OCI-M2 (cell line): ENCODE measurements at regions not wholly inside any gene's neighbourhood (a gene's known extent, or its start where the extent isn't known, plus 50 kb on each side); places are given as distances from the start of the nearest gene placed in this dataset.

Experiments used
- DNase-seq: peaks from one replicate; lab custom pipeline; 2025; ENCODE audit not compliant: unreplicated experiment; lab: John Stamatoyannopoulos, UW

DNA sequence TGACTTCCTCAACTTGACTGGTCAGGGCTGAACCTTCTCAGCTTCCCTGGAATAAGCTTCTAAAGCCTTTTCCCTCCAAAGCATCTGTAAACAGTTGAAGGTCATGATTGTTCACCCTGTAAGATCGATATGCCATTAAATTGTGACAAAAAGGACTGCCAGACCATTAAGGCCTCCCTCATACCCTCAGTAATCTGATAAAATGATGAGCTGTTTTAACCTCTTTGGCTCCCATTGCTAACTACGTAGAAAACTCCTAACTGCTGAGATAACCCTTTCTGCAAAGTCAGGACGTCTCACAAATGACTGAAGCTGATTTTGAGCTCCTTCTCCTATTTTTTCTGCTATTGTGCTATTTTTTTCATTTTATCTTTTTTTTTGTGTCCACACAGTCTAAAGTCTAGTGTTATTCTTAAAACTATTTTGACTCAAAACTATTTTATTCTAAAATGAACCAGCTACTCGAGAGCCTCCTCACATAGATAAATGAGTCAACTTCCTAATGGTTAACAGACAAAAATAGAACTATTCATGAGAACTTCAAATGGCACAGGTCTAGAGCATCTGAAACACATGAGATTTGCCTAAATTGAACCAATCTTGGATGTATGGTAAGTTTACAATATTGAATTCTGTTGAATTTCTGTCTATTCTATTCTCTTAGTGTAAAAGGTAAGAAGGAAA is 395.6 kb upstream of the TLE4 start:
- no peak for DNase-seq

DNA sequence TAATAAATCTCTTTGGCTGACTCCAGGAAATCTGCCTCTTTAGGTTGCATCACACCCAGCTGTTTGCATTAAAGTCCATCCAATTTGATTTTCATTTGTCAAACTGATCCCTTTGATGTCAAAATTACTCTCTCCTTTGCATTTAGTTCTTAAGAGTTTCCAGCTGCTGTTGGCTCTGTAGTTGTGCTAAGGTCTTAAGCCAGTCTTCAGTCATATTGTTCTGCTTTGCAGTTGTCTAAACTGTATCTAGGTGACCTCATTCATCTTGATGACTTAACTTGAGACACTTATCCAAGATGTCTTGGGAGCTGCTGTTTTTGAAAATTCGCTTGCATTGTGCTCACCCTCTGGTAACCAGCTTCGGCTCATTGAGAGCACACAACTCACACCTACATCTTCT is 386.9 kb upstream of the TLE4 start:
- no peak for DNase-seq

DNA sequence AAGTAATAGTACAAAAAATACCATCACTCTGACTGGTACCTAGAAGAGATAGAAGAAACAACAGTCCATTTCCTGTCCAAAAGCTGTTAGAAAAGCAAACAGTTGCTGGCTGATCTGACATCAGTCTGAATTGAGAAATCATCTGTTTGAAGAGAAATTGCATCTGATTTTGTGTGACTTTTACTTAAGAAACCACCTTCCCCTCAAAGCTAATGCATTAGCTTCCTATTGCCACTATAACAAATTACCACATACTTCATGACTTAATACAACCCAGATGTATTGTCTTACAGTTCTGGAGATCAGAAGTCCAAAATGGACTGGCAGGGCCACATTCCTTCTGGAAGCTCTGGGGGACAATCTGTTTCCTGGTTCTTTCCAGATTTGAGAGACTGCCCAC is 385.9 kb upstream of the TLE4 start:
- DNase-seq, result no peak

DNA sequence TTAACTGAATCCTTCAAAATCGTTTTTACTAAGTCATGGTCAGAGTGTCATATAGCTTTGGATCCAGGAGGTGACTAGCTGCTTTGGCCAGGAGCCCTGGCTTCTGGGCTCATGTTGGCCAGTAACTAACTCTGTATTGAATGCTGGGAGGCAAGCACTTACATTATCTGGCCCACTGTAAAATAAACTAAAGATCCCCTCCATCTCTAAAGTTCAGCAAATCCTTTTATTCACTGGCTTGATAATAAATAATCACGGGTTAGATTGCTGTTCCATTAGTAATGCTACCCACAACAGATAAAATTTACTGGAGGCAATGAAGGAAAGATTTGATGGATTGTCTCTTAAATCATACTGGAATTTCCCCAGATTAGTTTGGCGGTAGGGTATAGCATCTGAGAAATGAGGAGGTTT is 382.2 kb upstream of the TLE4 start:
- no peak for DNase-seq

DNA sequence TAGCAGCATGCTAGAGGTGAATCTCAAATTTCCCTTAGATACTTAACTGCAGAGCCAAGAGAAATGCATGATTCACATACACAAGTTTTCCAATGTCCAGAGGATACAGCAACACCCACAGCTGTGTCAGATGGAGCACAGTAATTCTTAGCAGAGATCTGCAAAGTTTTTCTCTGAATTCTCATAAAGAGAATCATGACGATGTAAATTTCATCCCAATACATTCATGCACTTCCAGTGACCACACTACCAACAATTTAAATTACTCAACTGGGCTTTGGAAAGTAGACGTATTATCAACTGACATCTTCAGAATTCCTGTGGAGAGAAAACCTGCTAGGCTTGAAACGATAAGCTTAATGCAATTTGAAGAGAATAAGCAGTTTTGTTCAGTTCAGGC is 378.8 kb upstream of the TLE4 start:
- DNase-seq, result no peak

DNA sequence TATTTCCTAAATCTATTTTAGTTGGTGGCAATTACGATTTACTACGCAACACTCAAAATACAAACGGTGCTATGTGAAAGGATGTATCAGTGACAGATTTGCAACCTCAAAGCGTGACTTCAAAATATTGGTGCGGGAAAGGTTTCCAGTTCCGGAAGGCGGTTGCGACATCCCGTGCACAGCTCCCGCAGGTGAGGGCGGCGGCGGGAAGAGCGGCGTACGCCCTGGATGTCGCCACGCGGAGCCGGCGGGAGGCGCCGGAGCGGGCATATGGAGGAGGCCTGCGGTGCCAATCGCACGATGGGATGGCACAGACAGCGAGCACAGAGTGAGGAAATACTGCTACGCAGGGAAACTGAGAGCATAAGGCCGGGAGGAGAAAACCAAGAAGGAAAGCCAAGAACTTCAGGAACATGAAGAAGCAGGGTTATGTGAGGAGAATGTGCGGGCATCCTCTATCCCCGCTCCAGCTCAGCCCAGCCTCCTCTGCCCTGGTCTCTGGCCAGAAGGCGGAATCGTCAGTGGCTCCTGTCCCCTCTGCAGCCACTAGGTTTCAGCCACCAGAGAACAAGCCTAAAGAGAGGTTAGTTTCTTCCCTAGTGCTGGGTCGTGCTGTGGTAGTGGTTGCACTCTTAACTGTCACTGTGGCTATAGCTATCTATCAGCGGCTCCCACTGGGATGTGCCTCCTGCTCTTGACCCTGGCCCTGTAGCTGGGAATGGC is 378.1 kb upstream of the TLE4 start:
- no peak for DNase-seq

DNA sequence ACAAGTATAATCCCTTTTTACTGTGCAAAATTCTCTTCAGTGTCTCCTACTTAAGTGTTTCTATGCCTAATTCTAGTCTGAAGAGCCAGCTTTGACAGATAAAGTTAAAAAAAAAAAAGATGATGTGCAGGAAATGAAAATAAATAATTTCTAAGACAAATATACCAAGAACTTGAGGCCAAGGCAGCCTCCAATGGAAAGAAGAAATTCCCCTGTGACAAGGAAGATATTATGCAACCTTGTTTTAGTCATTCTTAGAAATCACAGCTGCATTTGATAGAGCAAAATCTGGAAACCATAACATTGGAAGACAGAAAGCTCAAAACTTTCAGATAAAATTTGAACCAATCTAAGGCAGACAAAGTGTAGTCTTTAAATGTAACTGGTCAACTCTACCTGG is 375.9 kb upstream of the TLE4 start:
- DNase-seq, result no peak

DNA sequence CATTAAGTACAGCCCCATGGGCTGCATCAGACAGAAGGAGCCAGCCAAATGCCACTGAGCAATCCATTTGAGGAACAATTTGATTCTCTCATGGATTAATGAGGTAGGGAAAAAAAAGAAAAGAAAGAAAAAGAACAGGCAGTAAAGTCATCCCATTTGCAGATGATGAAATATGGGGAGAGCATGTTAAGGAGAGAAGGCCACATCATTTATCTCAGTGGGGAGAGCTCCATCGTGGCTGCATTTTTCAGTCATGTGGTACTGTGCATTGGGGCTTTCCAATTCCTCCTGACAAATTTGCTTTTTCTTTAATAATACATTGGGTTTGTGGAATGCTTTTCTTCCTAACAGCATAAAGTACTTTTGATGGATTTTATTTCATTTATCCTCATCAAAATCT is 375.2 kb upstream of the TLE4 start:
- no peak for DNase-seq

DNA sequence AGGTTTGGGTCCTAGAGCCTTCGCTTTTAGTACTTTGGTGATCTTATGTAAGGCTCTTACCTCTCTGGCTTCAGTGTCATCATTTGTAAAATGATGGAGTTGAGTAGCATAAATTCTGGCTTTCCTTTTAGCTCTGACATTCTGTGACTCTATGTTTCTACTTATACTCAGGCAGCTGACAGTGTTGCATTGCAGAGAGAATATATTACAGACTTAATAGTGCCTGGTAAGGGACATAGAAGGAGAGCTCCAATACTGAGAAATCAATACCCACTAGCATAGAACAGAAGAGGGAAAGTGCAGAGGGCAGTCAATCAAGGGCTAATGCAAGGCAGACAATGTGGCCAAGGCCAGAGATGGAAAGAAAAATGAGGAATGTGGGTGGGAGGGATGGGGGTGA is 371.4 kb upstream of the TLE4 start:
- DNase-seq, result no peak

DNA sequence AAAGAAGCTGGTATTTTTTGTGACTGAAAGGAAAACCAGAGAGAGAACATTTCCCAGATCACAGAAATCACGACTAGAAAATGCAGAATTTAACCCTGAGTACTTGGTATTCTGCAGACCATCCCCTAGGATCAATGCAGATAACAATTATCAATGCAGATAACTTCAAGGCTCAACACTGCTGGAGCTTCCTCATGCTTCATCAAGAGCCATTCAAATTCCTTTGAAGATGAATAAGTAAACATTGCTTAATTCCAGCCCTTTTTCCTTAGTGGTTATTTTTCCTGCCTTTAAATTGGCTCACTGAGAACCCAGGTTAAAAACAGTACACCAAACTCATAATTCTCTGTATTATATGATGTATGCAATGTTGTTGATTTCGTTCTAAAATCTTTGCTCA is 370.1 kb upstream of the TLE4 start:
- no peak for DNase-seq

DNA sequence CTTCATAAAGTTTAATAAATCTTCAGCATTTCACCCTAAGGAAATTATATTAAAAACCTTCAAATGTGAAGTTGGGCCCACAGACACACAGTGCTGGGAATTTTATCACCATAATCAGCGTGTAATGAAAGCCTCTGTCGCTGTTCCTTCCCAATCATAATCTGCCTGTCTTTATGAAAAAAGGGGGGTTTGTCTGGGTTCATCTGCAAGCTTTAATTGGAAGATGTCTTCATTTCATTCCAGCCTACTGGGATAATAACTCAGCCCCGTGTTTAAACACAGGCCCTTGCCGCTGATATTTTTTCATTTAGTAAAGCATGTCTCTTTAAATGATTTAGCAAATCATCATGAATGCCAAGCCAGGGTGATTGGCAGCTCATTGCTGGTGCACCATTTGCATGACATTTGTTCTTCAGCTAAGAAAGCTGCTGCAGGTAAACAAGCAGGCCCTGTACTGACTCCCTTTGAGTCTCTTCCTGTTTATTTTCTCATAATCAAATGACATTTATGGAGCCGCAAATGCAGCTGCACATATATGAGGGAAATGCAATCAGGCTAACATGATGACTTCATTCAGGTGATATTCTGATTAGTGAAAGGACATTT is 362.9 kb upstream of the TLE4 start:
- DNase-seq, result no peak

DNA sequence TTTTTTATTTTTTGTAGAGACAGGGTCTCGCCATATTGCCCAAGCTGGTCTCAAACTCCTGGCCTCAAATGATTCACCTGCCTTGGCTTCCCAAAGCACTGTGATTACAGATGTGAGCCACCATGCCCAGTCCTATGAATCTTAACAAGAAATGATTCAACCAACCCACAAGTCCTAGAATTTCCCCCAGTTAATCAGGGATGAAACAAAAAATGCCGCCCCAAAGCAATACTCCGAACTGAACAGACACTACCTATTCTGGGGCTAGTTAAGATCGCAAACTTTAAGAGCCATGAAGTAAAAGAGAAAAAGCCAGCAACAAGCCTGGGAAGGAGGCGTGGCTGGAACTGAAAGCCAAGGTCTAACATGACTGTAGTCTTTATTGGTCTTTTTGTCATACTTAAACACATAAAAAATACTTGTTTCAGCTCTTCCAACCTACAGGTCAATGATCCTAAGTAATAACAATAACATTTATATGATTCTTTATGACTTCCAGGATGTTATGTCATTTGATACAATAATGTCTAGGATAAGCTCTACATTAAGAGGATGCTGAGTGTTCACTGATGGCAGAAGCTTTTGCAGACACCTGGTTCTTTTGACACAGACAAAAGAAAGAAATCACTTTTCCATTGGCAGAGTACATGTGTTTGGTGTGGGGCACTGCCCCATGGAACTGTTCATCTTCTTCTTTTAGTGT is 361.1 kb upstream of the TLE4 start:
- no peak for DNase-seq

DNA sequence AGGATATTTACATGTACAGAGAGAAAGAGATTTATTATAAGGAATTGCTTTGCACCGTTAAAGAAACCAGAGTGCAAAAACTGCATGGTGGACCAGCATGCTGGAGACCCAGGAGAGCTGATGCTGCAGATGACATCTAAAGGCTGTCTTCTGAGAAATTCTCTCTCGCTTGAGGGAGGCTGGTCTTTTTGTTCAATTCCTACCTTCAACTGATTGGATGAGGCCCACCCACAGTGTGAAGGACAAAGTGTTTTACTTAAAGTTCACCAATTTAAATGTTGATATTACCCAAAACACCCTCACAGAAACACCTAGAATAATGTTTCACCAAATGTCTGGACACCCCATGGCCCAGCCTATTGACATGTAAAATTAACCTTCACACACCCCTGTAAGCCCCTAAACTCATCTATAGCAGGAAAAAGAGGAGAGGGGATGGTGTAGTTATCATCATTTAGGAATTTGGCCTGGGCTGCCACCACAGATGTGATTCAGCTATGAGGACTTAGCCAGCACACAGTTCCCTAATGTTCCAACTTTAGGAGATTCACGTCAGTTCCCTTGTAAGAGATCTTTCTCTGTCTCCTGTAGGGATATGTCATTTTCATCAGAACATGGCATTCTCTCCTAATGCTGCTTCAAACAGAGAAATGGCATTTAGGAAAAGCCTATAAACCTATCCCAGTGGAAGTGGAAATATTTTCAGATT is 358.2 kb upstream of the TLE4 start:
- no peak for DNase-seq

DNA sequence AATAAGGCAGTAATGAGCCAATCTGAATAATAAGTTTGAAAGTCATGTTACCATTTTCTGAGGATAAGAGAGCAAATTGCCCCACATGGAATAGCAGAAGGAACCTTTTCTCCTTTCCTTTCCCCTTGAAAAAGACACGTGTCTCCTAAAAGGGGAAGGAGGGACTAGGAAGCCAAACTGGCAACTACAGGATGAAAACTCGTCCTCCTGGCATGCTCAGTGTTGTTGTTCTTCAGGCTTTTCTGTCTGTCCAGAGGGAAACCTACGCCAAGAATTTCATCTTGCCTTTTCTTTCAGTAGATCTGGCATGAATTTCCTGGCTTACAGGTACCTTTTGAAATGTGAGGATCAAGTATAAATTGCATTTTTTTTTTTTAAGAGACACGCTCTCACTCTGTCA is 355.9 kb upstream of the TLE4 start:
- no peak for DNase-seq

DNA sequence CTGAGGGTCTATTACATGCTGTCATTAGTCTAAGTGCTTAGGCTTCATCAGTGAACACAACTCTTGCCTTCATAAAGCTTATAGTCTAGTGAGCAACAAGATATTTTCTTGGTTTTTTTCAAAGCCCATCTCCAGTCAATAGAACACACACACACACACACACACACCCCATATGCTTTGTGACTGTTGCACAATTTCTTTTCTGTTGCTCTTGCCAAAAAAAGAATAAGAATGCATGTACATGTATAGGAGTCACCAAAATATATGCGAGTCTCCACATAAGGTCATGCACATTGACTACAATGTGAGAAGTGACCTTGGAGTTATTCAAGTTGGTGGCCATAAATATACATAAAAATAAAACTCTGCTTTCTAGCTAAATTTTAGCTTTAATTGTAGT is 351.5 kb upstream of the TLE4 start:
- DNase-seq, result no peak

DNA sequence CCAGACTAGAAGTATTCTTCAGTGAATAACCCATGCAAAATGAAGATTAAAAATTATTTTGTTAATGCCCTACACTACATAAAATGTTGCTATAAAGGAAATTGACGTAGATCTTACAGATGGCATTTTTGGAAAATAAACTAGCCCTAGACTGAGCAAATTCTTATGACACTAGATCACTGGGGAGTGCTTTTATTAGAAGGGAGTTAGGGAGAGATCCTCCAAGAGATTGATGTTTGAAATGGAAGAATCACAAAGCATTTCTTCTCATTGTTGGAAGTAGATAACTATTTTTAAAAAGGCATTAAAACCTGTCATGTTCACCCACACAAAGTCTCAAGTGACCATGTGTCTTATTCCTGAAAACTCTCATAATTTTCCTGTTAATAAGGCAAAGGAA is 351.1 kb upstream of the TLE4 start:
- DNase-seq, result no peak

DNA sequence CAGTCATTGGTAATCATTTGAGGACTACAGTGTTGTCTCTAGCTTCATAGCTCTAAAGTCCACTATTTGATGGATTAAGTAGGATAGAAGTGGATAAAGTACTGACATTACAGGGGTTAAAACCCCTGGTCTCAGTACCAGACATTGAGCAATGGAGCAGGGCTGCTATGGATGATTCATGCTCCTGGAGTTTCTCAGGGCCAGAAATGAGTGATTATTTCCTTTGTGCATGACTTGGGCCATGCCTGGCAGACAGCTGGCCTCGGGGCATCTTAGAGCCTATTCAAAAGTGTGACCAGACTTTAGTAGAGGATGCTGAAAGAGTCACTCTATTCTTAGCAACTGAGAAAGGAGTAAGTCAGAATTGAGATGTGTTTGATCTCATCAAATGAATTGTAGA is 350.7 kb upstream of the TLE4 start:
- no peak for DNase-seq

DNA sequence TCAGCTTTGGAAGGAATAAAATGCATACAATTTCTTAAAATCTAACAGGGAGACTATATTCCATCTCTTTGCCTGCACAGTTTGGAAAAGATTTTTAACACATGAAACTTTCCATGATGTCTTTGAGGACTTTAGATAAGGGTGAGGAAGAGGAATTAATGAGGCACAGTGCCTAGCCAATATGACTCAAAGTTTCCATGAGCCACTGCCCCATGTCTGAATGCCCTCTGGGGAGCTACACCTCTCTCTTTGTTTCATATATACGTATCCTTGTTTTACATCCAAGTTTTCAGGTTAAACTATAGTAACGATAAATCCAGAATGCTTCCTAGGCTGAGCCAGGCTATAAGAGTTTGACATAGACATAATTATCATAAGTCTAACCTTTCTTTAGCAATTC is 349.3 kb upstream of the TLE4 start:
- no peak for DNase-seq

DNA sequence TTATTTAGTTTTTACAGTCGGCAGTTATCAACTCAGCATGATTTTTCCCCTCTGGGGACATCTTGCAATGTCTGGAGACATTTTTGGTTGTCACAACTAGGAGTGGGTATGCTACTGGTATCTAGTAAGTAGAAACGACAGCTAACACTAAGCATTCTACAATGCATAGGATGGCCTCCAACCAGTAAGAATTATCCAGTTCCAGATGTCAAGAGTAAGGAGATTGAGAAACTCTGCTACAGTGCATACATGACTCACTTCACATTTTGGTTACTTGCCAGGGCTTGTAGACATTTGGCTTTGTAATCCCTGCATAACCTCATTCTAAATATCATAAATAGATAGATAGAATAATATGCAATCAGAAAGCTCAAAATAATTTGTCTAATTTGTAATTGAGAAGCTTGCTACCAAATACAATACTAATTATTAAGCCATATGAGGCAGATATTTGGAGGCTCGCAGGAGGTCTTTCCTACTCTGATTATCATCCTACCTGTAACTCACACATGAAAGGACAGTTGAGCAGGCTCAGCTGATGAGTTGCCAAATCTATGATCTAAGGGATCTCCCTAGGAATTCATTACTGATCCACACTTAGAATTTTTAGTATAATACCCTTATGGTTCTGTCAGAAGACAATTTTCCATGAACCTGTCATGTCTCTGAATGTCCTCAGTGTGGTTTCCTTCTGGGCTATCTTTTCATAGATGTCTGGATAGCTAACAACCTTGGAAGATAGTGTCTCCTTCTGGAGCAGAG is 346.9 kb upstream of the TLE4 start:
- DNase-seq, result no peak

DNA sequence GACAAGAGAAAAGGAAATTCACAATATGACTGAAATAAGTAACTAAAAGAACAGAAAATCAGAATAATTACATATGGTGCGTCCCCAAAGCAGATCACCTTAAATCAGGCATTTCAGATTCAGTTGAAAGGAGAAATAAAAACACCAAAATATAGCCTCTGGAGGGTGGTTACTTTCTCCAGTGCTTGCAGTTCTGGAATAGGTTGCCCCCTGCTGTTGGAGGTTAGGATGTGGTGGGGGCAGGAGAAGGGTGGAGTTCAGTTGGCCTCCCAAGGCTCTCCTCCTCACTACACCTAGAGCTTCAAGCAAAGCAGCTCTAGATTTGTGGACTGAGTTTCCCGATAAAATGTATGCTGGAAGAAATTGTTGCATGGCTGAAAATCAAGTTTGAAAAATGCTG is 338.2 kb upstream of the TLE4 start:
- no peak for DNase-seq

DNA sequence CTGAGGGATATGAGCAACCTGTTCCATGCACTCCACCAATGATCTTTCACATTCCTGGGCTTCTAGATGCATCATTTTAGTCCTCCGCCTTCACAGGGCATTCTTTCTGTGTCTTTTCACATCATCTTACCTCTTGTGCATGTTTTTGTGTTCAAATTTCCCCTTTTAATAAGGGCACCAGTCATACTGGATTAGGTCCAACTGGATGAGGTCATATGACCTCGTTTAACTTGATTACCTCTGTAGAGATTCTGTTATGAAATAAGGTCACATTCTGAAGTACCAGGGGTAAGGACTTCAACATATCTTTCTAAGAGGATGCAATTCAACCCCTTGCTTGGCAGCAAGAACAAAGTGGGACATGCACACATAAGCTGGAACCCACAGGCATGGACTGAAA is 335.3 kb upstream of the TLE4 start:
- no peak for DNase-seq
